ENCODE measurements at regions not wholly inside any gene's neighbourhood (a gene's known extent, or its start where the extent isn't known, plus 50 kb on each side); places are given as distances from the start of the nearest gene placed in this dataset.
"Not testable (repeated sequence)": the region's sequence is repeated elsewhere in the genome, so short reads cannot be mapped to it uniquely, and the experiment has no call there.

DNA sequence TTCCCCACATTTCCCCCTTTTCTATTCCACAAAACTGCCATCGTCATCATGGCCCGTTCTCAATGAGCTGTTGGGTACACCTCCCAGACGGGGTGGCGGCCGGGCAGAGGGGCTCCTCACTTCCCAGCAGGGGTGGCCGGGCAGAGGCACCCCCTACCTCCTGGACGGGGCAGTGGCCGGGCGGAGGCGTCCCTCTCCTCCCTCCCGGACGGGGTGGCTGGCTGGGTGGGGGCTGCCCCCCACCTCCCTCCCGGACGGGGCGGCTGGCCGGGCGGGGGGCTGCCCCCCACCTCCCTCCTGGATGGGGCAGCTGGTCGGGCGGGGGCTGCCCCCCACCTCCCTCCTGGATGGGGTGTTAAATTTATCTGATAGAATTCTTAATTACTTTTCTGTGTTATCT is 250.9 kb upstream of the B3GALT2 start:
- TF ChIP-seq, protein P1, sequence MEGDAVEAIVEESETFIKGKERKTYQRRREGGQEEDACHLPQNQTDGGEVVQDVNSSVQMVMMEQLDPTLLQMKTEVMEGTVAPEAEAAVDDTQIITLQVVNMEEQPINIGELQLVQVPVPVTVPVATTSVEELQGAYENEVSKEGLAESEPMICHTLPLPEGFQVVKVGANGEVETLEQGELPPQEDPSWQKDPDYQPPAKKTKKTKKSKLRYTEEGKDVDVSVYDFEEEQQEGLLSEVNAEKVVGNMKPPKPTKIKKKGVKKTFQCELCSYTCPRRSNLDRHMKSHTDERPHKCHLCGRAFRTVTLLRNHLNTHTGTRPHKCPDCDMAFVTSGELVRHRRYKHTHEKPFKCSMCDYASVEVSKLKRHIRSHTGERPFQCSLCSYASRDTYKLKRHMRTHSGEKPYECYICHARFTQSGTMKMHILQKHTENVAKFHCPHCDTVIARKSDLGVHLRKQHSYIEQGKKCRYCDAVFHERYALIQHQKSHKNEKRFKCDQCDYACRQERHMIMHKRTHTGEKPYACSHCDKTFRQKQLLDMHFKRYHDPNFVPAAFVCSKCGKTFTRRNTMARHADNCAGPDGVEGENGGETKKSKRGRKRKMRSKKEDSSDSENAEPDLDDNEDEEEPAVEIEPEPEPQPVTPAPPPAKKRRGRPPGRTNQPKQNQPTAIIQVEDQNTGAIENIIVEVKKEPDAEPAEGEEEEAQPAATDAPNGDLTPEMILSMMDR (IDR thresholded peaks at IDR 0.05) = not testable (repeated sequence)
- TF ChIP-seq POLR2AphosphoS5 (IDR thresholded peaks at IDR 0.05) = not testable (repeated sequence)
